ENCODE measurements at regions not wholly inside any gene's neighbourhood (a gene's known extent, or its start where the extent isn't known, plus 50 kb on each side); places are given as distances from the start of the nearest gene placed in this dataset.

- no peak for TF ChIP-seq ZNF462 (CRISPR knock-in tag; IDR thresholded peaks at IDR 0.05)
Observed at GRCh38 chr15:95416576-95416975, 913.9 kb upstream of the NR2F2 start (continued).

- Mint-ChIP-seq H3K4me1 (no peaks in the 10 kb centered on the region), H3K9me3 (peaks cover 27% of the 10 kb centered on the region), H3K27ac (no peak overlapping the region), H3K27me3 (ENCODE audit: insufficient read depth, low read depth, poor library complexity) (peaks cover 1% of the 10 kb centered on the region), H3K36me3 (ENCODE audit: low read depth) (peaks cover 18% of the 10 kb centered on the region), H3K4me3 (no peak overlapping the region)
- no peak for ATAC-seq
- Histone ChIP-seq H3K27ac (ENCODE audit: low read depth) (no peak overlapping the region), H3K9me2 (ENCODE audit: insufficient read depth) (no peaks in the 10 kb centered on the region), H3K4me3 (no peak overlapping the region), H2AFZ (no peak overlapping the region), H3K4me1 (ENCODE audit: insufficient read depth) (no peaks in the 10 kb centered on the region), H3K79me2 (replicated peaks; ENCODE audit: insufficient read depth) (no peaks in the 10 kb centered on the region), H4K20me1 (replicated peaks; ENCODE audit: insufficient read depth) (no peaks in the 10 kb centered on the region), H3F3A (replicated peaks; ENCODE audit: low read depth) (no peaks in the 10 kb centered on the region), H3K36me3 (ENCODE audit: insufficient read depth) (no peaks in the 10 kb centered on the region), H3K27me3 (ENCODE audit: insufficient read depth) (no peaks in the 10 kb centered on the region), H3K4me2 (no peak overlapping the region)
- DNase-seq (ENCODE audit: low spot score): no peak
- TF ChIP-seq ZNF331 (CRISPR knock-in tag; IDR thresholded peaks at IDR 0.05; ENCODE audit: low read depth): no peak
Observed at GRCh38 chr15:95417761-95418160, 912.7 kb upstream of the NR2F2 start.

- no peaks in the 10 kb centered on the region for H3K27me3 Mint-ChIP-seq (ENCODE audit: insufficient read depth, low read depth, poor library complexity)
- H3K4me1 Mint-ChIP-seq: no peaks in the 10 kb centered on the region
- no peak overlapping the region for H3K4me3 Mint-ChIP-seq
- Histone ChIP-seq H2AFZ (no peak overlapping the region), H3K4me3 (no peak overlapping the region), H3K27me3 (ENCODE audit: insufficient read depth) (no peaks in the 10 kb centered on the region), H3K9me2 (ENCODE audit: insufficient read depth) (no peaks in the 10 kb centered on the region), H3K36me3 (ENCODE audit: insufficient read depth) (no peaks in the 10 kb centered on the region), H3F3A (replicated peaks; ENCODE audit: low read depth) (no peaks in the 10 kb centered on the region), H3K79me2 (replicated peaks; ENCODE audit: insufficient read depth) (no peaks in the 10 kb centered on the region), H3K4me1 (ENCODE audit: insufficient read depth) (no peaks in the 10 kb centered on the region), H4K20me1 (replicated peaks; ENCODE audit: insufficient read depth) (no peaks in the 10 kb centered on the region), H3K27ac (ENCODE audit: low read depth) (no peak overlapping the region), H3K4me2 (no peak overlapping the region)
- no peak for DNase-seq (ENCODE audit: low spot score)
- H3K36me3 Mint-ChIP-seq (ENCODE audit: low read depth): peaks cover 18% of the 10 kb centered on the region
- H3K27ac Mint-ChIP-seq: no peak overlapping the region
- no peak for ATAC-seq
- peaks cover 30% of the 10 kb centered on the region for H3K9me3 Mint-ChIP-seq
- no peak for TF ChIP-seq EZH2phosphoT487 (IDR thresholded peaks at IDR 0.05; ENCODE audit: unreplicated experiment)
- no peak for TF ChIP-seq CTCF (conservative IDR thresholded peaks at IDR 0.05; ENCODE audit: low read depth in 2 of 2)
- no peak for TF ChIP-seq ETS1 (IDR thresholded peaks at IDR 0.05)
- no peak for TF ChIP-seq REST (IDR thresholded peaks at IDR 0.05; ENCODE audit: unreplicated experiment)
- TF ChIP-seq ZNF114 (CRISPR knock-in tag; IDR thresholded peaks at IDR 0.05): no peak
- no peak for TF ChIP-seq ZNF331 (CRISPR knock-in tag; IDR thresholded peaks at IDR 0.05; ENCODE audit: low read depth)
- no peak for TF ChIP-seq EZH2 (IDR thresholded peaks at IDR 0.05; ENCODE audit: low read depth, unreplicated experiment)
Observed at GRCh38 chr15:95422255-95422654, 908.2 kb upstream of the NR2F2 start.
